SHP77 treated with DMSO at 0.1 percent for 48 hours (cell line): ENCODE measurements at regions not wholly inside any gene's neighbourhood (a gene's known extent, or its start where the extent isn't known, plus 50 kb on each side); places are given as distances from the start of the nearest gene placed in this dataset.
"Not testable (repeated sequence)": the region's sequence is repeated elsewhere in the genome, so short reads cannot be mapped to it uniquely, and the experiment has no call there.

Experiments
- DNase-seq: peaks from one replicate; lab custom pipeline; 2025; lab: John Stamatoyannopoulos, UW

DNA sequence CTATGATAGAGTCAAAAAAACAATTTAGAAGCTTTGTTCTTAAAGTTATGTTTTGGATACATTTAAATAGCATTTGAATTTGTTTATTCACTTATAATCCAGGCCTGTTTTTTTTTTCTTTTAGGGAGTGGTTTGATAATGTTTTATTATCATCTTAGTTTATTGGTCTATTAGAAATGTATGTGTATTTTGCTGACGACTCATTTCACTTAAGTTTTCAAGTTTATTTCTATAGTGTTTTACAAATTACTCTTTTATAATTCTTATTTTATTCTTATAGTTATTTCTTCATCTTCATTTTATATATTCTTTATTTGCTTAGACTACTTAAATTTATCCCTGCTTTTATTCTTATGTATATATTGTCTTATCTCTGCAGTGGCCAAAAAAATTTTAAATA, 804.5 kb downstream of the NR4A2 start:
- no peak for DNase-seq

DNA sequence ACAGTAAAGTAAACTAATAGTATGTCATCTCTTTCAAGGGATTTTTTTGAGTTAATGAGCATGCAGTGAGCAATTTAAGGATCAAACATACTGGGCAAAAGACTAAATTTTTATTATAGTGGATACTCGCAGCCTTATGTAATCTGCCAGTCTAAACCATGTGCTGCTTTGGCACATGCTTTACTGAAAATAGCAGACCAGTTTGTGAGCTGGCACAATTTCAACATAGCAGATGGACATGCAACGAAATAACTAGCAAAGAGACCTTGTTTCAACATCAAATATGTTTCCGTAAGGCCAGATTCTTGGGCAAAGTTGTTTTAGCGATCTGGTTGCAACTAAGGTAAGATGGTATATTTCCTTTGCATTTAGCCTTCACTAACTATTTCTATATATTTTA, 807.3 kb downstream of the NR4A2 start:
- DNase-seq, result no peak

DNA sequence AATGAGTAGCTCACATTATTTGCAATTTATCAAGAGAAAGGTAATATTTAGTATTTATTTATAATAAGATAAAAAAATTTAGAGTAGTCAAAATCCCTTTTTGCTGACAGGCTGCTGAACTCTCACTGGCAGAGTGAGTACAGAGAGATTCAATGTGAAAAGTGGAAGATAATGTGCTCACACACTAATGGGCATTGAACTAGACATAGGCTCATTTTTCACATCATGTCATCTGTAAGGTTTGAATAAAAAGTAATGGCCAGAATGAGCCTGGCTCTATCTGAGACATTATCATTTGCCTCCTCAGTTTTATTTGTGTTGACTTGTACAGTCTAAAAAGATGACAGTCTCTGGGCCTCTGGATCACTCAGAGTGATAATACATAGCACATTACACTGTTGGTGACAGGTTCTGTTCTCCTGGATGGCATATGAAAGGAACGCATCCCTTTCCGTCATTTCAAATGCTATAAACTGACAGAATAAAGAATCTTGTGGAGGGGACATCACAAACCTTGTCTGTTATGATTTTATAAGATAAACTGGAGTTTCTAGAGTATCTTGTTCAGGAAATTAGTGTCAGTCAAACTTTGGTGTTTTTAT, 812.9 kb downstream of the NR4A2 start:
- no peak for DNase-seq

DNA sequence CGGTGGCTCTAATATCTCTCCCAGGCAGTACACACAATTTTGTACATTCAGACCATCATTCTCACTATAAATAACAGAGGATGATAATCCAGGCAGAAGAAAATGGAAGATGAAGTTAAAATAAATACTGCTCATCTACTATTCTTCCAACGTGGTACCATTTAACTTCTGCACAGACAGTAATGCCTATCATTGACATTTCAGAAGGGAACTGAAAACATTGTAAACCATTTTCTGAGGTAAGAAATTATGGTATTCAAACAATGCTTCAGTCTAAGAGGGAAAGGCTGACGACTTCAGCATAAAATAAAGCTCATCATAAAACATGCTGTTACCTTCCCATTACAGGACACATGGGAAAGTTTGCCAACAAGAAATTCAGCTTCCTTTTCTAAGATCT, 814.4 kb downstream of the NR4A2 start:
- DNase-seq, result no peak

DNA sequence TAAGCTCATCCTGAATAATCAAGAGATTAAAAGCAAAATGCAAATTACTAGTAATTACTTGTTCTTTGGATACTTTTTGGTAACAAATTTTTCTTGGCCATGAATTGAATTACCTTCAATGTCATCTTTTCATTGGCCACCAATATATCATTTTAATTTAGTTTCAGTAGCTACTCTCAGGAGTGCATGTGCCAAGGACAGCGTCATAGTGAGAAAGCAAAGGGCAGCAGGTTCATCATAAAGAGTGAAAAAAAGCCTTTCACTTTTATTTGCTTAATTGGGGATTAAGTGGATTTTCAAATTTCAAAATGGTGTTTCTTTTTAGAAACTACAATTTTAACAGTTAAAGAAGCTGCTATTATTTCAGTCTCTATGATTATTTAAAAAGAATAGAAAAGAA, 815.2 kb downstream of the NR4A2 start:
- DNase-seq, result no peak

DNA sequence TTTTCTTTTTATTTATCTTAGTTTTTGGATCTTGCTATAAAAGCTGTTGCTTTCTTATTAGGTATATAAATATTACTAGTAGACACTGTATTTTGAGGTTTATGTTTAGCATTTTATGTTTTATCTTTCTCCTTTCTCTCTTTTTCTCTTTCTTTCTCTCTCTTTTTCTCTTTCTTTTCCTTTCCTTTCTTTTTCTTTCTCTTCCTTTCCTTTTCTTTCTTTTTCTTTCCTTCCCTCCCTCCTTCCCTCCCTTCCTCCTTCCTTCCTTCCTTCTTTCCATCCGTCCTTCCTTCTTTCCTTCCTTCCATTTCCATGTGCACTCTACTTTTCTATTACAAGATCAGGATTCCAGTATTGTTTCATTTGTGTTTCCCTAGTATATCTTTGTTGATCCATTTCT, 814.8 kb downstream of the KCNJ3 start:
- DNase-seq, result no peak

DNA sequence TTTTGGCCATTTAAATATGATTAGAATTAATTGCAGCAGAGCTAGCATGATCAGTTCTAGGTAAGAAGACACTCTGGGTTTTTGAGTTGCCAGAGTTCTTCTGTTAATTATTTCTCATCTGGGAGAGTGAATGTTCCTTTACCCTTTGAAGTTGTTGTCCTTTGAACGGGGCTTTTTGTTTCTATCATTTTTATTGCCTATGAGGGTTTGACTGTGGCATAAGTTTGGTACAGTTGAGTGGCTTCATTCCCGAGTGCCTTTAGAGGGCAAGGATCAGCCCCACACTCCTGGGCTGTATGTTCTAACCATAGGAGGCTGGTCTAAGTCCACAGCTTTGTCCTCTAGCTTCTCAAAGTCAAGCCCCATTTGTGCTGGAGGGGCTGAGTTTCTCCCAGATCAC, 804.3 kb downstream of the KCNJ3 start:
- no peak for DNase-seq

DNA sequence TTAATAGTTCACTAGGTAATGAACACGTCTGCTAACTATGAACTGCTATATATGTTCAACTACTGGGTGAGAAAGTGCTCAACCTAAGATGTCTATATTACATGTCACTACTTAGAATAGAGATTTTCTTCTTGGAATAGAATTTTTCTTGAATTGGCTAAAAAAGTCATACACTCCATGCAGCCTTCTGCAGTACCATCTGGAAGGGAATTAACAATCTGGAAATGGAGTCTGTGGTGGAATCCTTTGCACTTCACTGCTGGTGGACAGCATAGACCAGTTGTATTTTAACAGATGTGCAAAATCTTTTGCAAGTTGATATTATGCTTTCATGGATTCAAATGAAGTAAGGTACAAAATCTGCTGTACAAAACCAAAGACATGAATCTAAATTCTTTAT, 799.6 kb downstream of the KCNJ3 start:
- no peak for DNase-seq

DNA sequence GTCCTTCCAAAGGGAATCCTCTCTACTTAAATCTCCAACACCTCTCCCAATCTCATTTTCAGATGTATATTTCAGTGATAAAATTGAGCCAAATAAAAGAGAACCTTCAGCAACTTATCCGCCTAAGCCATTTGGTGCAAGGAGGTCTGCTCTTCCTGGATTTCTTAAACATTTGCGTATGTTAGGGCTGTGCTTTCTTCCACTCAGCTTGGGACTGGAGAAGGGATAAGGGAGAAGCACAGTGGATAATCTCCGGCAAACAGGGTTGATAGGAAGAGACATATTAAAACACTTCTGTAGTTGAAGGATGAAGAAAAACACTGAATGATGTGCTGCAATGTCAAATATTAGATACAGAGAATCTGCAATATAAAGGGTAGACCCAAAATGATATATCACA, 796.2 kb downstream of the KCNJ3 start:
- no peak for DNase-seq

DNA sequence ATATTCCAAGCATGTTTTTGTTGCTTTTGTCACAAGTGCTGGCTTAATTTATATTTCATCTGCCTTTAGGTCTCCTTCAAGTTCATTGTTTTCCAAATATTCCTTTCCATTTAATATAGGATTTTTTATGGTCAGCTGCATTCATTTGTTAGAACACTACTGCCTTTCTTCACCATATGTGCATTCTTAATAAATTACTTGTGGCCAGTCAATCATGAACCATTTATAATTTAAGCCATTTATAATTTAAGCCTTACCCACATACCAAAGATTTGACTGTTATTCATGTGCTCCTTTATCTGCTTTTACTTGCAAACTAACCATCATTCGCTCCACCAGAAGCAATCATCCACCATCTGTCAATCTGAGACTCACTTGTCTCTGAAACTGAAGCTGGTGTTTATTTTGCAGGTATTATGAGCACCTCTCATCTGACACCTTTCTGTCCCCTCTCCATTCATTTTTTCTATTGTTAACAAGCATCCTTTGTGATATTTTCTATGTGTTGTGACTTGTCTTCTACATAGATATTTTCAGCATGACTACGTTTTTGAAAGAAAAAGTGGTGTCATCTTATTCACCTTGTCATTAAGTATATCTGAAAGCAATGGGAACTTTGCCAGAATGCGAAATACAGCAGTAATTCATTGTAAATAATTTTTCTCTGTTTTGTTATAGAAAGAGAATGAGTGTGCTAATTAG, 786.8 kb downstream of the KCNJ3 start:
- no peak for DNase-seq

DNA sequence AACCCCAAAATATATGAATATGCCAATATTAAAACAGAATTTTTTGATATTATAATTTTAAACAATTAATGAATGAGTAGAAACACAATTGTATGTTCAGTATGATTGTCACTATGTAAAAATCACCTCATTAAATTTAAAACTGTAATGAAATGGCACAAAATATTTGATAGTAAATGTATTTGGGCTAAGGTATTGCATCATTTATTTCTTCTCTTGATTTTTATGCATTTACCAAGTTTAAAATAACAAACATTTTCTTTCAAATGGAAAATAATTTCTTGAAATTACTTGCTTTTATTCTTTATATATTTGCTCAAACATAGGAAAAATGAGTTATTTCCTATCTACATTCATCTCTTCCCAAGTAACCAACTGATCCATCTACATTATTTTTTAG, 782.6 kb downstream of the KCNJ3 start:
- DNase-seq, result no peak

DNA sequence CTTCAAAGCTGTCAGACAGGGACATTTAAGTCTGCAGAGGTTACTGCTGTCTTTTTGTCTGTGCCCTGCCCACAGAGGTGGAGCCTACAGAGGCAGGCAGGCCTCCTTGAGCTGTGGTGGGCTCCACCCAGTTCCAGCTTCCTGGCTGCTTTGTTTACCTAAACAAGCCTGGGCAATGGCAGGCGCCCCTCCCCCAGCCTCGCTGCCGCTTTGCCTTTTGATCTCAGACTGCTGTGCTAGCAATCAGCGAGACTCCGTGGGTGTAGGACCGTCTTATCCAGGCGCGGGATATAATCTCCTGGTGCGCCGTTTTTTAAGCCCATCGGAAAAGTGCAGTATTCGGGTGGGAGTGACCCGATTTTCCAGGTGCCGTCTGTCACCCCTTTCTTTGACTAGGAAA, 773.5 kb downstream of the KCNJ3 start:
- DNase-seq, result not testable (repeated sequence)

DNA sequence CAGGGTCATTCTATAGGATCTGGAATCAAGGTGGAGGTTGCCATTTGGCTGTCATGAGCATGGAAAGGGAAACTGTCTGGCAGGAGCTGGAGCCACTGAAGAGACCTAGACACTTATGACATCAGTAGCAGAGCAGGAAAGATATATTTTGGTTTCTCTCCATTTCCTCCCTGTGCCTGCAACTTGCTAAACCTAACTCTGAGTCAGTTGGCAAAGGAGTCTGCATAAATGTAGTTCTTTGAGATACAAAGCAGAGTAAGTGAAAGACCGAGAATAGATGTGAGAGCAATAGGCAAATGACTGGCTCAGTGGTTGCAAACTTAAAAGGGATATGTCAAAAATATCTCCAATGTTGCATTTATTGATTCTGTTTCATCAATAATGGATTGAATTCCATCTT, 757.7 kb downstream of the KCNJ3 start:
- DNase-seq, result no peak

DNA sequence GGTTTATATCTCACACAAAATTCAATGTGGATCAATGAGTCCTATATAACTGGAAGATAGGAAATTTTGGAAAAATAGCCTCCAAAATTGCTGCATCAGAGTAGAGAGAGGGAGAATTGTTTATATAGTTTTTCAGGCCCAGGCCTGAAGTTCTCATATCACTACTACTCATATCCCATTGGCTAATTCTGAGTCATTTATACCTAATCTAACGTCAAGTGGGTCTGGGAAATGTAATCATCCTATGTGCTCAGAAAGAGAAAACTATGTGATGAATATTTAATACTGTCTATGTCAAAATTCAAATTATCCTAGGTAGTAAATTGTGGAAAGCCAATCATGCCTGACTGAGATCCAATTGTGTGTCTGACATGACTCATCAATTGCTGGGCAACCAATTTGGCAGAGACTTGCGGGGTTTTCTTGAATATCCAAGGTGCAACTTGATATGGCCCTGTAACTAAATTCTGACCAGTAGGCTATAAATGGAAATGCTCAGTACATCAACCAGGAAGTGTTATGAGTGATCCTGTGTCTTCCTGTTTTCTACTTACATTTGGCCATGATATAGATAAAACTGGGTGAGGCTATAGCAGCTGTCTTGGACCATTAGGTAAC, 744.4 kb downstream of the KCNJ3 start:
- DNase-seq, result no peak

DNA sequence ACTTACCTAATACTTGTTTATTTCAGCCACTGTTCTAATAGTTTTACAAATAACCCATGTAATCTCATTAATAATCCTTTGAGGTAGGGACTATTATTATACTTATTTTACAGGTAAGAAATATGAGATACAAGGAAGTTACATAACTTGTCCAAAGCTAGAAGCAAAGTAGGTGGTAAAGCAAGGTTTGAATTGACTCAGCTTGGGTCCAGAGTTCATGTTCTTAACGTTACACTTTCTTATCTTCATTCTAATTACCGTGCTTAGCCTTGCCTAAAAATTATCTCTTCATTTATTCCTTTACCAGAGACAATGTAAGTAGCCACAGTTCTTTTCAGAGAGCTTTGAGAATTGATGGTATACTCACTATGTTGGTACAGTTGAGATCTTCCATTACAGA, 743.6 kb downstream of the KCNJ3 start:
- no peak for DNase-seq

DNA sequence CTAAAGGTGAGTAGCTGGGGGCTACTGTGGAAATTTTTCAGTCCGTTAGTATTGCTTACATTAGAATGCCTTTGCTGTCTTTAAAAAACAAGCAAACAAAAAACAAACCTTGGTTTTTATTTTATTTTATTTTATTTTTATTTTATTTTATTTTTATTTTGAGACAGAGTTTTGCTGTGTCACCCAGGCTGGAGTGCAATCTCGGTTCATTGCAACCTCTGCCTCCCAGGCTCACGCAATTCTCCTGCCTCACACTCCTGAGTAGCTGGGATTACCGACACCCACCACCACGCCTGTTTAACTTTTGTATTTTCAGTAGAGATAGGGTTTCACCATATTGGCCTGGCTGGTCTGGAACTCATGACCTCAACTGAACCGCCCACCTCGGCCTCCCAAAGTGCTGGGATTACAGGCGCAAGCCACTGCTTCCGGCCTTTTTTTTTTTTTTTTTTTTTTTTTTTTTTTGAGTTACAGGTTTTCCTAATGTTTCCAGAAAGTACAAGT, 732.6 kb downstream of the KCNJ3 start:
- DNase-seq, result no peak

DNA sequence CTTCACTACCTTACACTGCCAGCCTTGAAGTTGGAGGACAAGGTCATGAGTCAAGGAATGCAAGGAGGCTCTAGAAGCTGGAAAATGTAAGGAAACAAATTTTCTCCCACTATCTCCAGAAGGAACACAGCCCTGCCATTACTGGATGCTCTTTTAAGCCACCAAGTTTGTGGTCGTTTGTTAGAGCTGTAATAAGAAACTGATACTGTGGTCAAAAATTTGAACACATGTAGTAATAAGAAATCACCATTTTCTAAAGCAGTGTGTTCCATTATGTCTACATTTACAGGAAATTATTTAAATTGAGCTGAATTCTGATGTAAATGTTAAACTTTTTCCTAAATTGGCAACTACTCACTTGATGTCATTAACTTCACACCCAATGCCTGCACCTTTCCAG, 729.0 kb downstream of the KCNJ3 start:
- no peak for DNase-seq

DNA sequence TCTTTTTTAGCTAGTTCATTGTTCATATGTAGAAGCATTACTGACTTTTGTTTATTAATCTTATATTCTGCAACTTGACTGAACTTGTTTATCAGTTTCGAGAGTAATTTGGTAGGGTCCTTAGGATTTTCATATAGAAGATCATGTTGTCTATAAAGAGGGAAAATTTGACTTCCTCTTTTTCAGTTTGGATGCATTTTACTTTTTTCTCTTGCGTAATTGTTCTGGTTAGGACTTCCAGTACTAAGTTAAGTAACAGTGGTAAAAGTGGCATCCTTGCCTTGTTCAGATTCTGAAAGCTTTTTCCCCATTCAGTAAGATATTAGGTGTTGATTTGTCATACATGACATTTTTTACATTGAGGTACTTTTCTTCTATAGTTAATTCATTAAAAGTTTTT, 726.0 kb downstream of the KCNJ3 start:
- DNase-seq, result no peak

DNA sequence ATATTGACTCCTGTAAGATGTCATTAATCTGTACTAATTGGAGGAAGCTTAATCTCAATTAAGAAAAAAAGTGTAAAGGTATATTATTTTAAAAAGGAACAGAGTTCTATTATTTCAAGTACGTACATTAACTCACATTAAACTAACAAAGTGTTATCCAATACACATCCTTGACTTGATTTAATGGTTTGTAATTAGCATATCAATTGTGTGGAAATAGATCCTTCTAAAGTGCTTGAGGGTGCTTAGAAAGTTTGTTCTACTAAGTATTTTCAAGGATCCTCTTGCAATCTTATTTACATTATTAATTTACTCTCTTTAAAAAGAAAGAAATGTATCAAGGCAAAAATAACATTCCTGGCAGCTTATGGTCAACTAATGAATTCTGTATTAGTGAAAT, 720.3 kb downstream of the KCNJ3 start:
- no peak for DNase-seq

DNA sequence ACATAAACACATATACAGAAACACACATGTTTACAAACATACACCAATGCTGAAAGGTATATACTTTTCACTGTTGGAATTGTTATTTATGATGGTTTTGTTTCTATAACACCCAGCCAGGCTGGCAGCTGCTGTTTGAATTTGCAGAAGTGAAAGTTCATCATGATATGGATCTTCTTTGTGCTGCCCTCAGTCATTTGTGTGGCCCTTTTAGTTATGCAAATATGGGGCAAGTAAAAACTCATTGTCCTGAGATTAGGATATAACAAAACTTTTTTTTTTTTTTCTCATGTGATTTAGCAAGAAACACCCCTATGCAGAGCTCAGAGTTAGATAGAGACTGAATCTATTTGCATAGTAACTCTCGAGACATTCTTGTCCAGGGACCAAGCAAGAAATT, 714.1 kb downstream of the KCNJ3 start:
- no peak for DNase-seq

DNA sequence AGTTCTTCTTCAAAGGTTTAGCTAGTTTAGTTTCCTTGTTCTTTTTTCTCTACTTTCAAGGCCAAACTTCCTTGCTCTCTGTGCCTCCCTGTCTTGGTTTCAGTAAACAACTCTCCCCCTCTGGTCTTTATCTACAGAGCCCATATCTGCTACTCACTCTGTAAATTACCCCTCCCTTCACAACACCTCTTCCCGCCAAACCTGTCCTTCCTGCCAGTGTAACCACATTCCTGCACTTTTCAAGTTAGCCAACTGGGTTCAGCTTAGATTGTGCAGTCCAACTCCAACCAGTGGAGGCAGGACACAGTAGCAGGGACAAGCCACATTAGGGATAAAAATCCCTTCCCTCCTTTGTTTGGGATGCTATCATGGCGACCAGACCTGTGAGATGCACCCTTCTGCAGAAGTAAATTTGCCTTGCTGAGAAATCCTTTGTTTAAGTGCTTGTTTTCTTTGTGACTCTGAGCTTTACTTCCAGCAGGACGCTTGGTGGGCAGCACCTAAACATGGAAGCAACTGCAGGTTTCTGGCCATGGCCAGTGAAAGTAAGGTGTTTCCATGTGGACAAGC, 706.0 kb downstream of the KCNJ3 start:
- DNase-seq, result no peak

DNA sequence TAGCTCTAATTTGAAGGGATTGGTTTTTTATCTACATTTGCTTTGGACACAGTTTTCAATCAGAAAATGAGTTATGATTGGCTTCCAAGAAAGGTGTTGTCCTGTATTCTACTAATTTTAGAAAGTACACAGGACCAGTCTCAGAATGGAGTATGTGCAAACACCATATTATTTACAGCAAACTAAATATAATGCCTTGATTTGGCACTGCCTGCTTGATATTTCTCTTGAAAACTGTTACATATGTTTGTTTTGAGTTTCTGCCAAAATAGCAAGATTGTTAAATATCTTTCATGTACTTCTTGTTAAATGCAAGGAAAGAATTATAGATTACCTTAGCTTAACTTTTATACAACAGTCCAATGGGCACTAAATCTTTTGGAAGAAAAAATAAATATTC, 694.9 kb downstream of the KCNJ3 start:
- DNase-seq, result no peak

DNA sequence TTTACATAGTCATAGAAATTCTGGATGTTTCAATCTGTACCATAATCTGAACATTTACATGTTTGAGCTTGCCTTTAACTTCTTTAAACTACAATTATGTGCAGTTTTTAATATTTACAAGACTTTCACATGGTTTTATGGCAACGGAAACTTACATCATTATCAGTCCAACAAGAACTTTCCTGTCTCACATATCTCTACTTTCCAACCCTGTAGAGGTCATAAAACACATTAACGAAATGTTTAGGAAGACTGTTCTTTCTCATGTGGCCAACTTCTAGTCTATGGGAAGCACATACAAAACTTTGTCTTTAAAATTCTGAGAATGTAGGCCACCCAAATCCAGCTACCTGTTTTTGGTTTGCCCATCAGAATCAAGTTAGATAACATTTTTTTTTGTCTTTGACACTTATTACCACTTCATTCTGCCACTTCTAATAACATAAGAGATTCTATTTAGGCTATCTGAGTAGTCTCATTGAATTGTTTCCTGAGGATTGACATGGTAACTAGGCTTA, 693.2 kb downstream of the KCNJ3 start:
- DNase-seq, result no peak
